Right lobe of liver (tissue), 6 donors: ENCODE measurements at regions not wholly inside any gene's neighbourhood (a gene's known extent, or its start where the extent isn't known, plus 50 kb on each side); places are given as distances from the start of the nearest gene placed in this dataset.

Experiments
- ATAC-seq, 4 donors: fragments of 200-7000 bp; cut with Tn5 transposase; one replicate each; pipeline ENCODE4 v1.9.1; 2020; ENCODE audit warnings: mild to moderate bottlenecking in 4 of 4, moderate library complexity in 4 of 4
- DNase-seq, 3 donors: peaks; one replicate each; pipeline ENCODE4 v3.0.0-alpha.2; 2020
- H3K27ac ChIP-seq, 3 donors: fragments of 200-600 bp; one replicate each; pipeline ENCODE4 v1.8.0; 2022
- H3K27me3 ChIP-seq, 2 donors: fragments of 200-600 bp; one replicate each; pipeline ENCODE4 v1.8.0; 2022
- H3K36me3 ChIP-seq, 4 donors: fragments of 200-600 bp; sonication (generic) in 1 of 4; one replicate each; pipeline versions ENCODE4 v1.5.1 to v1.8.0; 2017 to 2022; ENCODE audit warnings: control low read depth in 1 of 4
- H3K4me1 ChIP-seq, 4 donors: fragments of 200-600 bp; sonication (generic) in 1 of 4; one replicate each; pipeline versions ENCODE4 v1.5.1 to v1.8.0; 2017 to 2022; ENCODE audit warnings: control low read depth in 1 of 4
- H3K4me3 ChIP-seq, 3 donors: fragments of 200-600 bp; one replicate each; pipeline ENCODE4 v1.8.0; 2022
- H3K9me3 ChIP-seq, 4 donors: fragments of 200-600 bp; sonication (generic) in 1 of 4; one replicate each; pipeline versions ENCODE4 v1.5.1 to v1.8.0; 2017 to 2022; ENCODE audit warnings: control low read depth in 1 of 4
- POLR2A ChIP-seq: fragments of 450-650 bp; IDR thresholded peaks from one replicate; pipeline ENCODE4 v1.6.1; 2017; ENCODE audit warnings: antibody characterized with exemption, mild to moderate bottlenecking
- WGBS: methylation state at CpG from one replicate; pipeline ENCODE4 v1.1.6; 2018; ENCODE audit warnings: low coverage, low lambda C conversion rate; ENCODE audit not compliant: insufficient coverage; ENCODE audit errors: missing lambda C conversion rate; 5-methylcytosine and 5-hydroxymethylcytosine counted together
- intact Hi-C, 2 donors: fragments of 100-400 bp; cut with DNase I; formaldehyde crosslinking; loops; one replicate each; pipeline versions ENCODE4 v1.11.2 to v1.14.1; 2022
- TF ChIP-seq, protein P1 (sequence below), 4 donors: fragments of 200-600 bp in 3 of 4; fragments of 450-650 bp in 1 of 4; IDR thresholded peaks; one replicate each; pipeline versions ENCODE4 v1.5.1 to v1.8.0; 2016 to 2022; ENCODE audit warnings: antibody characterized with exemption in 4 of 4, mild to moderate bottlenecking in 2 of 4
- donor health status: DM: no; HTN: yes; CAD: no.
- donor health status: DM: no; HTN: no; CAD: no.
- donor health status: DM: no; HTN: no; CAD: no.
- donor health status: DM: no; HTN: yes; CAD: no.
- donor health status: DM: no; HTN: yes; CAD: no.

DNA sequence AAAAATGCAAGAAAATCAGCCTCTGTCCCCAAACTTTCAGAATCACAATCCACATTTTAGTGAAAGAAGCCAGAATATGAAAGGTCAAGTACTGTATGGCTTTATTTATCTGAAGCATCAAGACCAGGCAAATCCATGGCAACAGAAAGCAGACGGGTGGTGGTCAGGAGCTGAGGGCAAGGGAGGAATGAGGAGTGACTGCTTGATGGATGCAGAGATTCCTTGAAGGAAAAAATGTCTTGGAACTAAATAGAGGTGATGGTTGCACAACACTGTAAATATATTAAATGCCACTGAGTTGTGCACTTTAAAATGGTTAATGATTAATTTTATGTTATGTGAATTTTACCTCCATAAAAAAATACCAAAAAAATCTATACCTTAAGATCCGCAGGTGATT, 165.1 kb downstream of the GXYLT1 start:
- ATAC-seq, result no peak
- Histone ChIP-seq H3K4me3 (no peak overlapping the region), H3K36me3 (no peaks in the 10 kb centered on the region), H3K9me3 (no peaks in the 10 kb centered on the region), H3K27me3 (no peaks in the 10 kb centered on the region), H3K27ac (no peak overlapping the region), H3K4me1 (no peaks in the 10 kb centered on the region)
- DNase-seq, result no peak
- WGBS, result 25% methylated on average over 2 of the region's 2 CpGs
- TF ChIP-seq, protein P1, sequence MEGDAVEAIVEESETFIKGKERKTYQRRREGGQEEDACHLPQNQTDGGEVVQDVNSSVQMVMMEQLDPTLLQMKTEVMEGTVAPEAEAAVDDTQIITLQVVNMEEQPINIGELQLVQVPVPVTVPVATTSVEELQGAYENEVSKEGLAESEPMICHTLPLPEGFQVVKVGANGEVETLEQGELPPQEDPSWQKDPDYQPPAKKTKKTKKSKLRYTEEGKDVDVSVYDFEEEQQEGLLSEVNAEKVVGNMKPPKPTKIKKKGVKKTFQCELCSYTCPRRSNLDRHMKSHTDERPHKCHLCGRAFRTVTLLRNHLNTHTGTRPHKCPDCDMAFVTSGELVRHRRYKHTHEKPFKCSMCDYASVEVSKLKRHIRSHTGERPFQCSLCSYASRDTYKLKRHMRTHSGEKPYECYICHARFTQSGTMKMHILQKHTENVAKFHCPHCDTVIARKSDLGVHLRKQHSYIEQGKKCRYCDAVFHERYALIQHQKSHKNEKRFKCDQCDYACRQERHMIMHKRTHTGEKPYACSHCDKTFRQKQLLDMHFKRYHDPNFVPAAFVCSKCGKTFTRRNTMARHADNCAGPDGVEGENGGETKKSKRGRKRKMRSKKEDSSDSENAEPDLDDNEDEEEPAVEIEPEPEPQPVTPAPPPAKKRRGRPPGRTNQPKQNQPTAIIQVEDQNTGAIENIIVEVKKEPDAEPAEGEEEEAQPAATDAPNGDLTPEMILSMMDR (IDR thresholded peaks at IDR 0.05), result no peak
- no peak for TF ChIP-seq POLR2A
- intact Hi-C loops, result no loop called here

DNA sequence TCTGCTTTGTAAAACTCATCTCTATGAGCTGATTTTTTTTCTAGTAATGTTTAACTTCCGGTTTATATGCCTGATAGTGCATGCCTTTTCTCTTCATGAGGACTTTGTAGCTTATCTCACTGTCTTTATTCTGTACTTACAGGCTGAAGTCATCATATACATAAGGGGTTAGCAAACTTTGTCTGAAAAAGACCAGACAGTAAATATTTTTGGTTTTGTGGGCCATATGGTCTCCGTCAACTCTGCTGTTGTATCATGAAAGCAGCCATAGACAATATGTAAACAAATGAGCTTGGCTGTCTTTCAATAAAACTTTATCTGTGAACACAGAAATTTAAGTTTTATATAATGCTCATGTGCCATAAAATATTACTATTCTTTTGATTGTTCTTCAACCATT, 172.1 kb downstream of the GXYLT1 start:
- no peaks in the 10 kb centered on the region for H3K27me3 ChIP-seq
- no peak overlapping the region for H3K27ac ChIP-seq
- ATAC-seq, result no peak
- H3K4me3 ChIP-seq, result no peak overlapping the region
- WGBS, result 71% methylated on average over 2 of the region's 2 CpGs
- no peak for DNase-seq
- H3K36me3 ChIP-seq, result no peaks in the 10 kb centered on the region
- TF ChIP-seq POLR2A, result no peak
- TF ChIP-seq, protein P1 (IDR thresholded peaks at IDR 0.05), result no peak
- intact Hi-C loops, result no loop called here
- no peaks in the 10 kb centered on the region for H3K4me1 ChIP-seq
- H3K9me3 ChIP-seq, result no peaks in the 10 kb centered on the region

DNA sequence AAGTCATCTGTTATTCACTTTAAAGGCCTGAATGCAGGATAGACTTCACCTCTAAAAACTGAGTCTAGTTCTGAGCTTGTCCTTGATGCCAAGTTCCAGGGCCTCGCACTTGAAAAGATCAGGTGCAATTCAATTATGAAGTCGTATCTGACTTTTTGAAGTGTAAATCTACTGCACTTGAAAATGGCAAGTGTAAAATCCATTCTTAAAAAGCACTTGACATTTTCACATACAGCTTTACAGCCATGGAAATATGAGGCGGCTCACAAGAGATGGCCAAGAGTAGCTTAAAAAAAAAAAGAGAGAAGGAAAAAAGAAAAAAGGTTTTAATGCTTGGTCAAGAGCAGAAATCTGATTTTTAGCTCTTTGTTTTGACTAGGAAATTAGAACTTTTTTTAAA, 172.5 kb downstream of the GXYLT1 start:
- no peak for ATAC-seq
- no peaks in the 10 kb centered on the region for H3K27me3 ChIP-seq
- 74% methylated on average over 3 of the region's 3 CpGs for WGBS

DNA sequence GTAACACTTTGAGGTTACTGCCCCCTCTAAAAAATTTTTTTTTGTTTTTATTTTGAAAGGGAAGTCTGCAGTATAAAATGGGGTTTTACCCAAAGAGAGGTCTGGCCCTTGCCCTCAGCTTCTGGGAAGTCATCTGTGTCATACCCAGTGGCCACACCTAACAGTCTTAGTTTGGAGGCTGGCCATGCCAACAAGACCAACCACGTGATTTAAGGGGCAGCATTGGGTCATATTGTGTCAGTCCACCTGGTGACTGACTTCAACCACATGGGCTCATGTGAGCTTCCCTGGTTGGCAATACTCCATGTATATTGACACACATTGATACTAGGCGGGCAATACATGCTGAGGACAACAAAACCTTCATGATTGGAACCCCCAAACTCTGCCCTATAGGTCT, 173.9 kb downstream of the GXYLT1 start:
- H3K9me3 ChIP-seq, result no peaks in the 10 kb centered on the region
- no peak overlapping the region for H3K27ac ChIP-seq
- DNase-seq (no peak), ATAC-seq (peak in 3 of 4 donors; percentile 31 to 69 (median 38))
- intact Hi-C loops, result no loop called here
- no peaks in the 10 kb centered on the region for H3K36me3 ChIP-seq
- TF ChIP-seq, protein P1 (IDR thresholded peaks at IDR 0.05), result no peak
- no peak for TF ChIP-seq POLR2A
- no peaks in the 10 kb centered on the region for H3K4me1 ChIP-seq
- no peaks in the 10 kb centered on the region for H3K27me3 ChIP-seq
- WGBS, result 50% methylated on average over 2 of the region's 2 CpGs
- no peak overlapping the region for H3K4me3 ChIP-seq

More for the DNA sequence above, 172.5 kb downstream of the GXYLT1 start:
- H3K4me3 ChIP-seq, result no peak overlapping the region
- no peaks in the 10 kb centered on the region for H3K4me1 ChIP-seq
- no peak overlapping the region for H3K27ac ChIP-seq
- intact Hi-C loops, result no loop called here
- H3K36me3 ChIP-seq, result no peaks in the 10 kb centered on the region
- no peaks in the 10 kb centered on the region for H3K9me3 ChIP-seq
- no peak for TF ChIP-seq POLR2A
- no peak for DNase-seq

DNA sequence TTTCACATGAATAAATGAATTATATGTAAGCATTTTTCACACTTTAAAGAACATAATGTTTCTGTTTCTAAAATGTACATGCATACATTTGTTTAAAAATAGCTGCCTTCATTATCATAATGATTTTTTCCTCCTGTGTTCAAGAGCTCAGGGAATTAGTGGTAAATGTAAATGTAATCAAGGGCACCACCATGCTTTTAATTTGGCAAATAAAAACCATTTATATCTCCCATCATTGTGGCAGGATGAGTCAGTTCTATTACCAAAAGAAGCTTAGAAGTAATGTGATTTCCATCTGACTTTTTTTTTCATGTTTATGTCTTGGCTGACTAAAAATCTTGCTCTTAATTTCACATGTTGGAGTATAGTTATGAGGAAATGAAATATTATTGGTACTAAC, 176.1 kb downstream of the GXYLT1 start:
- no peak overlapping the region for H3K4me3 ChIP-seq
- intact Hi-C loops, result no loop called here
- ATAC-seq, result no peak
- no peak for DNase-seq
- no peak for TF ChIP-seq POLR2A
- TF ChIP-seq, protein P1 (IDR thresholded peaks at IDR 0.05), result no peak
- H3K4me1 ChIP-seq, result no peaks in the 10 kb centered on the region
- no peaks in the 10 kb centered on the region for H3K9me3 ChIP-seq
- H3K27ac ChIP-seq, result no peak overlapping the region
- no peaks in the 10 kb centered on the region for H3K27me3 ChIP-seq
- no peaks in the 10 kb centered on the region for H3K36me3 ChIP-seq
